ENCODE measurements at regions not wholly inside any gene's neighbourhood (a gene's known extent, or its start where the extent isn't known, plus 50 kb on each side); places are given as distances from the start of the nearest gene placed in this dataset.

GRCh38 chr11:15476371-15476917 is 361.7 kb downstream of the INSC start:
- TF ChIP-seq CTCF (IDR thresholded peaks at IDR 0.05; ENCODE audit: low read length, missing control alignments), result no peak
- no peak for DNase-seq (ENCODE audit: low read depth)
- H3K4me3 ChIP-seq (replicated peaks; ENCODE audit: low read depth, low read length), result no peak overlapping the region

- H3K4me3 ChIP-seq (replicated peaks; ENCODE audit: low read depth, low read length), result no peak overlapping the region
- TF ChIP-seq CTCF (IDR thresholded peaks at IDR 0.05; ENCODE audit: low read length, missing control alignments), result no peak
- no peak for DNase-seq (ENCODE audit: low read depth)
These were observed 367.1 kb downstream of the INSC start for GRCh38 chr11:15481871-15482270.

- no peak for DNase-seq (ENCODE audit: low read depth)
These were observed 368.5 kb downstream of the INSC start for GRCh38 chr11:15483205-15483604.

GRCh38 chr11:15484398-15484797 is 369.7 kb downstream of the INSC start:
- TF ChIP-seq CTCF (IDR thresholded peaks at IDR 0.05; ENCODE audit: low read length, missing control alignments), result no peak
- no peak for DNase-seq (ENCODE audit: low read depth)
- no peak overlapping the region for H3K4me3 ChIP-seq (replicated peaks; ENCODE audit: low read depth, low read length)

More at GRCh38 chr11:15483205-15483604, 368.5 kb downstream of the INSC start:
- H3K4me3 ChIP-seq (replicated peaks; ENCODE audit: low read depth, low read length), result no peak overlapping the region
- no peak for TF ChIP-seq CTCF (IDR thresholded peaks at IDR 0.05; ENCODE audit: low read length, missing control alignments)

- TF ChIP-seq CTCF (IDR thresholded peaks at IDR 0.05; ENCODE audit: low read length, missing control alignments), result no peak
- no peak overlapping the region for H3K4me3 ChIP-seq (replicated peaks; ENCODE audit: low read depth, low read length)
- no peak for DNase-seq (ENCODE audit: low read depth)
These were observed 370.7 kb downstream of the INSC start for GRCh38 chr11:15485432-15485831.

- no peak for DNase-seq (ENCODE audit: low read depth)
- H3K4me3 ChIP-seq (replicated peaks; ENCODE audit: low read depth, low read length), result no peak overlapping the region
- TF ChIP-seq CTCF (IDR thresholded peaks at IDR 0.05; ENCODE audit: low read length, missing control alignments), result no peak
These were observed 374.6 kb downstream of the INSC start for GRCh38 chr11:15489281-15489680.

- no peak for DNase-seq (ENCODE audit: low read depth)
- H3K4me3 ChIP-seq (replicated peaks; ENCODE audit: low read depth, low read length), result no peak overlapping the region
- TF ChIP-seq CTCF (IDR thresholded peaks at IDR 0.05; ENCODE audit: low read length, missing control alignments), result no peak
These were observed 375.8 kb downstream of the INSC start for GRCh38 chr11:15490535-15490934.

All from fibroblast of pulmonary artery (primary cell).